ENCODE measurements at regions not wholly inside any gene's neighbourhood (a gene's known extent, or its start where the extent isn't known, plus 50 kb on each side); places are given as distances from the start of the nearest gene placed in this dataset.

DNA sequence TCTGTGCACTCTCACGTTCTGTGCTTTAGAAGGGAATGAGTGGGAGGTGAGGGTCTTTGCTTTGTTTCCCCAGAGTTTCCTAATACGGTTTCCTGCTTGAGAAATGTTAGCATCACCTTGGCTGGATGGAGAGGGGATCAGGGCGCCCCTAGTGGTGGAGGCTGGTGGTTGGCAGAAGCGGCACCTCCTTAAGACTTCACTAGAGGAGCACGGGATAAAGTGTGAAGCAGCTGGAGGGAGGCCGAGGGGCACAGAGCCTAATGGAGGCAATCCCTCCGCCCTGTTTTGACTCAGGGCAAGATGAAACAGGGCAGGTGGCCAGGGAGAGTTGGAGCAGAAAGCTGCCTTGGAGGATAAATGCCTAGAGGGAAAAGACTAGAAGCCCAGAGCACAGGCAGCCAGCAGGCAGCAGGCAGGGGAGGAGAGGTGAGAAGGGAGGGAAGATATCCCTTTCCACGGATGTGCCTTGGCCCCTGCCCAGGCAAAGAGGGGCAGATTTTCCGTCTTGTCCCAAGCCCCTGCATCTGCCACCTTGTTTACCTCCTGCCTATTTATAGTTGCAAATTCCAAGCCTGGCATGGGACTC is 56.0 kb upstream of the BTRC start:
- DNase-seq (ENCODE audit: low read depth in 2 of 2): peak; percentile 36 to 73

DNA sequence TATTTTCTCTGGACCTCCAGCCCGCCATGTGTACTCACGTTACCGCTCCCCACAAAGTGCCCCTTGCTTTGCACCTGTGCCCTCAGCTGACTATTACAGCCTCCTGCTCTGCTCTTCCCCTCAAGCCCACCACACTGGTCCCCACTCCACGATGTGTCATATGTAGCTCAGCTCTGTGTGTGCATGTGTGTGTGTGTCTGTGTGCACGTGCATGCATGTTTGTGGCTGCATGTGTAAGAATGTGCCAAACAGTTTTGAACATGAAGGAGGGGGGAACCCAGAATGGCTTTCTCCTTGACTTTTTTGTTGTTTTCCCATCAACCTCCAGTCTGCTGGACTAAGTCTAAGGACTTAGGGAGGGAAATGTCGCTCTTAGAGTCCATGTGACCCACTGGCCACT is 54.8 kb upstream of the BTRC start:
- DNase-seq (ENCODE audit: low read depth in 2 of 2): no peak

DNA sequence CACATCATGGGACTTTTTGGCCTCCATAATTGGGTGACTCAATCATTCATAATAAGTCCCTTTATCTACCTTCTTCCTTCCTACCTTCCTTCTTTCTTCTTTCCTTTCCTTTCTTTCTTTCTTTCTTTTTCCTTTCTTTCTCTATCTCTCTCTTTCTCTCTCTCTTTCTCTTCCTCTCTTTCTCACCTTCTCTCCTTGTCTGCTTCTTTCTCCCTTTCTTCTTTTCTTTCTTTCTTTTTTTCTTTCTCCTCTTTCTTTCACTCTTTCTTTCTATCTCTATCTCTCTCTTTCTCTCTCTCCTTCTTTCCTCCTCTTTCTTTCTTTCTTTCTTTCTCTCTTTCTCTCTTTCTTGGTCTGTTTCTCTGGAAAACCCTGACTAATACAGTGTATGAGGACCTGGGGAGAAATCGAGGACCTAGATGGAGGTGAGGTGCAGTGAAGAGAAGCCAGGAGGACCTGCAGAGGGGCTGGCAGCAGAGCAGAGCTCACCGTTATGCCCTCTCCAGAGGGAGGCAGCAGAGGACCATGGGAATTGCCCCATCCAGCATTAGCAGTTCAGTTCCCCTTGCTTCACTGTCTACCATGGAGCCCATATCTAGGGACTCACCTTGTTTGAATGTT is 52.7 kb upstream of the BTRC start:
- DNase-seq (ENCODE audit: low read depth in 2 of 2): peak; percentile 23 to 30

GRCh38 chr10:101303087-101303703 is 50.8 kb upstream of the BTRC start:
- DNase-seq (ENCODE audit: low read depth in 2 of 2): no peak

Data from stimulated activated CD4-positive, alpha-beta T cell treated with anti-CD3 and anti-CD28 coated beads, Interleukin-15, amount 100 ng/mL, for 48 hours (primary cell).